Ishikawa (cell line): ENCODE measurements at regions not wholly inside any gene's neighbourhood (a gene's known extent, or its start where the extent isn't known, plus 50 kb on each side); places are given as distances from the start of the nearest gene placed in this dataset.

ENCODE experiments used
- CEBPB ChIP-seq: IDR thresholded peaks from 2 replicates; pipeline ENCODE4 v1.6.1; 2012
- CREB1 ChIP-seq: IDR thresholded peaks from 2 replicates; pipeline ENCODE4 v1.6.1; 2012; ENCODE audit warnings: low read depth
- EGR1 ChIP-seq: IDR thresholded peaks from 2 replicates; pipeline ENCODE4 v1.6.1; 2012
- EP300 ChIP-seq: IDR thresholded peaks from 2 replicates; pipeline ENCODE4 v1.6.1; 2012; ENCODE audit warnings: borderline replicate concordance
- FOXM1 ChIP-seq: IDR thresholded peaks from 2 replicates; pipeline ENCODE4 v1.6.1; 2012; ENCODE audit warnings: low read depth, borderline replicate concordance
- MAX ChIP-seq: IDR thresholded peaks from 2 replicates; pipeline ENCODE4 v1.6.1; 2012
- NFIC ChIP-seq: IDR thresholded peaks from 2 replicates; pipeline ENCODE4 v1.6.1; 2012
- RAD21 ChIP-seq: IDR thresholded peaks from 2 replicates; pipeline ENCODE4 v1.6.1; 2012; ENCODE audit warnings: low read depth
- REST ChIP-seq: IDR thresholded peaks from 2 replicates; pipeline ENCODE4 v1.6.1; 2012; ENCODE audit warnings: low read depth, mild to moderate bottlenecking
- TAF1 ChIP-seq: IDR thresholded peaks from 2 replicates; pipeline ENCODE4 v1.6.1; 2012; ENCODE audit warnings: low read depth, mild to moderate bottlenecking
- TCF12 ChIP-seq: IDR thresholded peaks from 2 replicates; pipeline ENCODE4 v1.6.1; 2012; ENCODE audit warnings: low read depth
- TEAD4 ChIP-seq: IDR thresholded peaks from 2 replicates; pipeline ENCODE4 v1.6.1; 2012
- USF1 ChIP-seq: IDR thresholded peaks from 2 replicates; pipeline ENCODE4 v1.6.1; 2012
- YY1 ChIP-seq: IDR thresholded peaks from 2 replicates; pipeline ENCODE4 v1.6.1; 2012; ENCODE audit warnings: low read depth
- ZBTB7A ChIP-seq: IDR thresholded peaks from 2 replicates; pipeline ENCODE4 v1.6.1; 2012; ENCODE audit warnings: low read depth

- TF ChIP-seq TEAD4 (no peak), MAX (no peak), NFIC (no peak), RAD21 (no peak), CEBPB (no peak), USF1 (no peak), EGR1 (no peak), FOXM1 (no peak), TCF12 (no peak), CREB1 (no peak), ZBTB7A (no peak), REST (no peak), YY1 (no peak), TAF1 (no peak), EP300 (no peak)
Measured at GRCh38 chr6:71088166-71088565, 131.3 kb upstream of the B3GAT2 start.

- TF ChIP-seq CREB1 (no peak), REST (no peak), USF1 (no peak), TEAD4 (no peak), YY1 (no peak), TAF1 (no peak), NFIC (no peak), EGR1 (no peak), RAD21 (no peak), CEBPB (no peak), EP300 (no peak), ZBTB7A (no peak), FOXM1 (no peak), TCF12 (no peak), MAX (no peak)
Measured at GRCh38 chr6:71090217-71090616, 133.4 kb upstream of the B3GAT2 start.

- TF ChIP-seq REST: no peak
- no peak for TF ChIP-seq CEBPB
- no peak for TF ChIP-seq EGR1
- no peak for TF ChIP-seq FOXM1
- TF ChIP-seq USF1: no peak
- no peak for TF ChIP-seq MAX
- TF ChIP-seq CREB1: no peak
- TF ChIP-seq TAF1: no peak
- no peak for TF ChIP-seq YY1
- no peak for TF ChIP-seq NFIC
- TF ChIP-seq TCF12: no peak
- no peak for TF ChIP-seq TEAD4
- no peak for TF ChIP-seq ZBTB7A
- no peak for TF ChIP-seq EP300
Measured at GRCh38 chr6:71091167-71091566, 134.3 kb upstream of the B3GAT2 start.

- TF ChIP-seq TCF12 (no peak), FOXM1 (no peak), NFIC (no peak)
Measured at GRCh38 chr6:71091956-71092355, 135.1 kb upstream of the B3GAT2 start.
